ENCODE measurements at regions not wholly inside any gene's neighbourhood (a gene's known extent, or its start where the extent isn't known, plus 50 kb on each side); places are given as distances from the start of the nearest gene placed in this dataset.

DNA sequence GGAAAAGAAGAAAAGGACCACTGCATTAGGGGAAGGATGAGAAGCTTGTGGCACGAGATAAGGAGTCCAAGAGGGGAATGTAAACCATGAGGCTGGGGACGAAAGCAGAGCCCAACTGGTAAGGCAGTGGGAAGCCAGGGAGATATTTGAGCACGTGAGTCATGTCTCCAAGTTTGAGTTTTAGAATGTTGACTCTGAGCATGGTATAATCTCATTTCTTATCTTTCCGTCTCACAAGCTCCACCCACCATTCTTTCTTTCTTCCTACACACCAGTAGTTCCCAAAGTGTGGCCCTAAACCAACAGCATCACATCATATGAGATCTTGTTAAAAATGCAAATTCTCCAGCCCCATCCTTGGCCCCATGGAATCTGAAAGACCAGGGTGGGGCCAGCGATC is 145.3 kb downstream of the PLPP3 start:
- H2AFZ ChIP-seq (ENCODE audit: low read length): no peak overlapping the region
- DNase-seq (no peak), ATAC-seq (no peak)
- BruUV-seq (replicated peaks): no TSS peak
- no peak overlapping the region for H3K4me3 ChIP-seq (ENCODE audit: low read length)
- no peaks in the 10 kb centered on the region for H3K79me2 ChIP-seq (ENCODE audit: low read length)
- H3K4me2 ChIP-seq (ENCODE audit: low read length): no peak overlapping the region
- H3K27ac ChIP-seq (ENCODE audit: low read length): no peak overlapping the region
- no peaks in the 10 kb centered on the region for H4K20me1 ChIP-seq (ENCODE audit: low read length)
- no peak for TF ChIP-seq EZH2phosphoT487 (IDR thresholded peaks at IDR 0.05; ENCODE audit: borderline replicate concordance, low read length)
- no peak for TF ChIP-seq EZH2 (IDR thresholded peaks at IDR 0.05; ENCODE audit: low read length, unreplicated experiment)
- TF ChIP-seq, protein P1, sequence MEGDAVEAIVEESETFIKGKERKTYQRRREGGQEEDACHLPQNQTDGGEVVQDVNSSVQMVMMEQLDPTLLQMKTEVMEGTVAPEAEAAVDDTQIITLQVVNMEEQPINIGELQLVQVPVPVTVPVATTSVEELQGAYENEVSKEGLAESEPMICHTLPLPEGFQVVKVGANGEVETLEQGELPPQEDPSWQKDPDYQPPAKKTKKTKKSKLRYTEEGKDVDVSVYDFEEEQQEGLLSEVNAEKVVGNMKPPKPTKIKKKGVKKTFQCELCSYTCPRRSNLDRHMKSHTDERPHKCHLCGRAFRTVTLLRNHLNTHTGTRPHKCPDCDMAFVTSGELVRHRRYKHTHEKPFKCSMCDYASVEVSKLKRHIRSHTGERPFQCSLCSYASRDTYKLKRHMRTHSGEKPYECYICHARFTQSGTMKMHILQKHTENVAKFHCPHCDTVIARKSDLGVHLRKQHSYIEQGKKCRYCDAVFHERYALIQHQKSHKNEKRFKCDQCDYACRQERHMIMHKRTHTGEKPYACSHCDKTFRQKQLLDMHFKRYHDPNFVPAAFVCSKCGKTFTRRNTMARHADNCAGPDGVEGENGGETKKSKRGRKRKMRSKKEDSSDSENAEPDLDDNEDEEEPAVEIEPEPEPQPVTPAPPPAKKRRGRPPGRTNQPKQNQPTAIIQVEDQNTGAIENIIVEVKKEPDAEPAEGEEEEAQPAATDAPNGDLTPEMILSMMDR (conservative IDR thresholded peaks at IDR 0.05; ENCODE audit: low read depth, low read length): no peak
- H3K9me2 ChIP-seq (replicated peaks; ENCODE audit: low read length): no peaks in the 10 kb centered on the region
- CTCF ChIA-PET: no interaction called here
- H3K9me3 ChIP-seq (ENCODE audit: low read length): no peaks in the 10 kb centered on the region
- H3F3A ChIP-seq (ENCODE audit: low read length, unreplicated experiment): no peaks in the 10 kb centered on the region
- intact Hi-C loops (cut with micrococcal nuclease): no loop called here
- H3K9ac ChIP-seq (ENCODE audit: low read length): no peak overlapping the region
- POLR2A ChIA-PET (ENCODE audit: unreplicated experiment): no interaction called here
- no peaks in the 10 kb centered on the region for H3K27me3 ChIP-seq (ENCODE audit: low read length)
- no peaks in the 10 kb centered on the region for H3K36me3 ChIP-seq (ENCODE audit: low read depth, low read length)
- H3K4me1 ChIP-seq (ENCODE audit: insufficient read depth, low read length): 0 out of 2 replicates have a peak, but pooled peaks cover 3% of the 10 kb centered on the region

DNA sequence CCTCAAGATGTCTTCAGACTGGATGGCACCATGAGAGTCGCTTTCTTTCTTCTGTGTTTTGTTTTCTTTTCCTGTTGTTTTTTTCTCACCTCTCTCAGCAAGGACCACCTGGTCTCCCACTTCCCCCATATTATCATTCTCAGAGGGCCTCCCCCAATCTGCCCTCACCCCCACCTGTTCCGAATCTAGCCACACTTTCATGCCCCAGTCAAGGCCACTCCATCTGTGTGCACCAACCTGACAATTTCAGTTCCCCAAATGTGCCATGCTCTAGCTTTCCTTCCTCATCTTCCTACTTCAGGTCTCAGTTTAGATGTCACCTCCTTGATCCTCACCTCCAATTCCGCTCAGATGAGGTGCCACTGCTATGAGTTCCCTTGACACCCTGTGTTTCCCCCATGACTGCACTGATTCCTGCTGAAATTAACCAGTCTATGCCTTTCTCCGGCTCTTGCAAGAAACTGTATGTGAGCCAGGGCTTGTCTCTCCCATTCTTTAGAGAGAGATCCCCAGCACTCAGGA is 146.2 kb downstream of the PLPP3 start:
- Histone ChIP-seq H3K9me3 (ENCODE audit: low read length) (no peaks in the 10 kb centered on the region), H3K36me3 (ENCODE audit: low read depth, low read length) (no peaks in the 10 kb centered on the region), H3K4me2 (ENCODE audit: low read length) (no peak overlapping the region), H4K20me1 (ENCODE audit: low read length) (no peaks in the 10 kb centered on the region), H3F3A (ENCODE audit: low read length, unreplicated experiment) (no peaks in the 10 kb centered on the region), H3K4me3 (ENCODE audit: low read length) (no peak overlapping the region), H3K9ac (ENCODE audit: low read length) (no peak overlapping the region), H3K9me2 (replicated peaks; ENCODE audit: low read length) (no peaks in the 10 kb centered on the region), H2AFZ (ENCODE audit: low read length) (no peak overlapping the region), H3K4me1 (ENCODE audit: insufficient read depth, low read length) (0 out of 2 replicates have a peak, but pooled peaks cover 2% of the 10 kb centered on the region), H3K27ac (ENCODE audit: low read length) (no peak overlapping the region), H3K79me2 (ENCODE audit: low read length) (no peaks in the 10 kb centered on the region), H3K27me3 (ENCODE audit: low read length) (no peaks in the 10 kb centered on the region)
- intact Hi-C loops (cut with micrococcal nuclease): no loop called here
- ChIA-PET CTCF (no interaction called here), POLR2A (ENCODE audit: unreplicated experiment) (no interaction called here)
- no peak for ATAC-seq
- no TSS peak for BruUV-seq (replicated peaks)
- TF ChIP-seq EZH2 (IDR thresholded peaks at IDR 0.05; ENCODE audit: low read length, unreplicated experiment) (no peak), EZH2phosphoT487 (IDR thresholded peaks at IDR 0.05; ENCODE audit: borderline replicate concordance, low read length) (no peak)
- TF ChIP-seq, protein P1 (conservative IDR thresholded peaks at IDR 0.05; ENCODE audit: low read depth, low read length): no peak
- DNase-seq: no peak

DNA sequence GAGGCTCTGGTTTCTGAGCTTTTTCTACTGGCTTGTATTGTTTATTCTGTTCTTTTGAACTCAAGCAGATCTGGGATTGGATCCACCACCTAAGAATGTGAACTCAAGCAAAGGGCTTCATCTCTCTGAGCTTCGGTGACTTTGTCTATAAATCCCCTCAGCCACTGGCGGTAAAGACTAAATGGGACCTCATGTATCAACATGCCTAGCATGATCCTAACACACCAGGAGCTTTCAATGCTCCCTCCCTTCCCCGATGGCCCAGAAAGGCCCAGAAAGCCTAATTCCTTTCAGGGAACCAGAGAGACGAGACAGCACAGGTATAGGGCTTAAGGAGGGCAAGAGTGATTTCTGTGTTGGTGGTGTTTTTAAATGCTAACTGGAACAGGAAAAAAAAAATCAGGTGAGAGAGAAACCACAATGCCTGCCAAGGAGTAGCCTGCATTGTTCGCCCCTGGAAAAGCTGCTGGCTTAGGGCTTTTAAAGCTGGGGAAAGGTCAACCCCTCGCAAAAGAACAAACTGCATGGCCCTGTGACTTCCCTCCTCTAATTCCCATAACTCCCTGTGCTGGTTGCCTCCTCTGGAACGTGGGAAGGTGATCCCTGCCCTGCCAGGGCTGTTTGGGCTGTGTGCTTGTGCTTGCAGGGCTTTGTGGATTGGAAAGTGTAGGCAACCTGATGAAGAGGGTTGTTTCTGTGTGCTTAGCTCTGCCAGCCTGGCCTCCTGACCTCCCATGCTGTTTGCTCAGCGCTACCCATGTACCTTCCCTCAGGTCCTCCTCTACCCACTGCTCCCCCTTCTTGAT is 147.0 kb downstream of the PLPP3 start:
- BruUV-seq (replicated peaks): no TSS peak
- Histone ChIP-seq H3K9me2 (replicated peaks; ENCODE audit: low read length) (no peaks in the 10 kb centered on the region), H3K4me2 (ENCODE audit: low read length) (no peak overlapping the region), H3K27me3 (ENCODE audit: low read length) (no peaks in the 10 kb centered on the region), H3K4me3 (ENCODE audit: low read length) (no peak overlapping the region), H3K9me3 (ENCODE audit: low read length) (no peaks in the 10 kb centered on the region), H3K36me3 (ENCODE audit: low read depth, low read length) (no peaks in the 10 kb centered on the region), H4K20me1 (ENCODE audit: low read length) (no peaks in the 10 kb centered on the region), H3K27ac (ENCODE audit: low read length) (no peak overlapping the region), H3F3A (ENCODE audit: low read length, unreplicated experiment) (no peaks in the 10 kb centered on the region), H2AFZ (ENCODE audit: low read length) (no peak overlapping the region), H3K9ac (ENCODE audit: low read length) (no peak overlapping the region), H3K4me1 (ENCODE audit: insufficient read depth, low read length) (no peaks in the 10 kb centered on the region), H3K79me2 (ENCODE audit: low read length) (no peaks in the 10 kb centered on the region)
- POLR2A ChIA-PET (ENCODE audit: unreplicated experiment): no interaction called here
- intact Hi-C loops (cut with micrococcal nuclease): no loop called here
- ATAC-seq: no peak
- CTCF ChIA-PET: interaction anchor here (0.7 kb wide), 1 partner anchor 400 kb away, joined by 3 read pairs; no protein-coding TSS in a partner anchor
- TF ChIP-seq, protein P1 (conservative IDR thresholded peaks at IDR 0.05; ENCODE audit: low read depth, low read length): no peak
- TF ChIP-seq EZH2 (IDR thresholded peaks at IDR 0.05; ENCODE audit: low read length, unreplicated experiment): no peak
- no peak for TF ChIP-seq EZH2phosphoT487 (IDR thresholded peaks at IDR 0.05; ENCODE audit: borderline replicate concordance, low read length)
- no peak for DNase-seq
